Body of pancreas (tissue), 4 donors: ENCODE measurements at regions not wholly inside any gene's neighbourhood (a gene's known extent, or its start where the extent isn't known, plus 50 kb on each side); places are given as distances from the start of the nearest gene placed in this dataset.

Experiments used
- ATAC-seq: fragments of 150-250 bp; one replicate; pipeline ENCODE4 v1.9.1; 2016
- DNase-seq, 4 donors: peaks; one replicate each; pipeline ENCODE4 v3.0.0-alpha.2; 2019
- H3K27ac ChIP-seq, 4 donors: fragments of 200-600 bp; sonication (generic); 1 replicate in 3 of 4; 2 replicates in 1 of 4; pipeline versions ENCODE4 v1.5.1 to v1.6.1; 2016 to 2019; ENCODE audit warnings: mild to moderate bottlenecking in 1 of 4, mixed read lengths in 1 of 4, moderate library complexity in 1 of 4
- H3K27me3 ChIP-seq, 2 donors: fragments of 200-600 bp; sonication (generic); one replicate each; pipeline ENCODE4 v1.6.0; 2016; ENCODE audit warnings: mild to moderate bottlenecking in 1 of 2
- H3K36me3 ChIP-seq, 2 donors: fragments of 200-600 bp; sonication (generic); replicated peaks in 1 of 2; 2 replicates each; pipeline ENCODE4 v1.5.1; 2016; ENCODE audit warnings: low read depth in 2 of 2; ENCODE audit not compliant: insufficient read depth in 1 of 2
- H3K4me1 ChIP-seq: fragments of 200-600 bp; sonication (generic); one replicate; pipeline ENCODE4 v1.6.0; 2016
- H3K4me3 ChIP-seq, 2 donors: fragments of 200-600 bp; sonication (generic); 1 replicate in 1 of 2; 2 replicates in 1 of 2; pipeline ENCODE4 v1.5.1; 2016 to 2019
- H3K9me3 ChIP-seq, 3 donors: fragments of 200-600 bp; sonication (generic); 1 replicate in 2 of 3; 2 replicates in 1 of 3; pipeline ENCODE4 v1.5.1; 2016
- CTCF ChIP-seq, 7 experiments: fragments of 450-650 bp in 4 of 7; fragments of 200-600 bp in 3 of 7; sonication (generic) in 3 of 7; IDR thresholded peaks; one replicate each; pipeline ENCODE4 v1.5.1; 2016 to 2019; ENCODE audit warnings: antibody characterized with exemption in 7 of 7
- POLR2A ChIP-seq, 3 donors: fragments of 450-650 bp; IDR thresholded peaks; one replicate each; pipeline ENCODE4 v1.6.1; 2016; ENCODE audit warnings: antibody characterized with exemption in 3 of 3, mild to moderate bottlenecking in 2 of 3
- WGBS, 2 donors: methylation state at CpG; one replicate each; pipeline ENCODE4 v1.1.5; 2017; 5-methylcytosine and 5-hydroxymethylcytosine counted together
- intact Hi-C: fragments of 100-400 bp; cut with DNase I; formaldehyde crosslinking; loops from one replicate; pipeline ENCODE4 v1.15.1; 2023

- intact Hi-C loops, result no loop called here
- no peak overlapping the region for H3K27ac ChIP-seq
- TF ChIP-seq POLR2A (IDR thresholded peaks at IDR 0.05) (no peak), CTCF (IDR thresholded peaks at IDR 0.05) (no peak)
- no peaks in the 10 kb centered on the region for H3K9me3 ChIP-seq
- DNase-seq (no peak), ATAC-seq (no peak)
- no peaks in the 10 kb centered on the region for H3K27me3 ChIP-seq
- no peaks in the 10 kb centered on the region for H3K4me1 ChIP-seq
- WGBS, 2 donors, result 54 to 58% methylated on average over 8 of the region's 8 CpGs
- no peaks in the 10 kb centered on the region for H3K36me3 ChIP-seq
- no peak overlapping the region for H3K4me3 ChIP-seq
Measured at GRCh38 chr2:16311521-16312440, 353.9 kb downstream of the CYRIA start.

- no peak for ATAC-seq
Measured at GRCh38 chr2:16308816-16309215, 356.8 kb downstream of the CYRIA start.

GRCh38 chr2:16304876-16305590 lies 360.6 kb downstream of the CYRIA start:
- DNase-seq, result no peak
- H3K4me3 ChIP-seq, result no peak overlapping the region
- intact Hi-C loops, result no loop called here
- no peaks in the 10 kb centered on the region for H3K36me3 ChIP-seq
- H3K27me3 ChIP-seq, result no peaks in the 10 kb centered on the region
- TF ChIP-seq CTCF (IDR thresholded peaks at IDR 0.05), result no peak
- no peak for TF ChIP-seq POLR2A (IDR thresholded peaks at IDR 0.05)
- no peak overlapping the region for H3K27ac ChIP-seq
- no peaks in the 10 kb centered on the region for H3K4me1 ChIP-seq
- H3K9me3 ChIP-seq, result no peaks in the 10 kb centered on the region
- WGBS, 2 donors, result 25 to 36% methylated on average over 2 of the region's 2 CpGs
- no peak for ATAC-seq

More at GRCh38 chr2:16308816-16309215, 356.8 kb downstream of the CYRIA start:
- Histone ChIP-seq H3K27me3 (no peaks in the 10 kb centered on the region), H3K4me1 (no peaks in the 10 kb centered on the region), H3K4me3 (no peak overlapping the region), H3K36me3 (no peaks in the 10 kb centered on the region), H3K9me3 (no peaks in the 10 kb centered on the region), H3K27ac (no peak overlapping the region)
- DNase-seq, result no peak
- TF ChIP-seq CTCF (IDR thresholded peaks at IDR 0.05), result no peak
- TF ChIP-seq POLR2A (IDR thresholded peaks at IDR 0.05), result no peak
- WGBS, 2 donors, result 68 to 87% methylated on average over 2 of the region's 2 CpGs
- intact Hi-C loops, result no loop called here

- TF ChIP-seq POLR2A (IDR thresholded peaks at IDR 0.05), result no peak
- TF ChIP-seq CTCF (IDR thresholded peaks at IDR 0.05), result no peak
- DNase-seq (no peak), ATAC-seq (no peak)
- no peaks in the 10 kb centered on the region for H3K36me3 ChIP-seq
- H3K27me3 ChIP-seq, result no peaks in the 10 kb centered on the region
- intact Hi-C loops, result no loop called here
- H3K9me3 ChIP-seq, result no peaks in the 10 kb centered on the region
- WGBS, 2 donors, result 36 to 38% methylated on average over 8 of the region's 8 CpGs
- no peak overlapping the region for H3K4me3 ChIP-seq
- H3K4me1 ChIP-seq, result no peaks in the 10 kb centered on the region
- H3K27ac ChIP-seq, result no peak overlapping the region
Measured at GRCh38 chr2:16303761-16304160, 361.9 kb downstream of the CYRIA start.
